ENCODE measurements at regions not wholly inside any gene's neighbourhood (a gene's known extent, or its start where the extent isn't known, plus 50 kb on each side); places are given as distances from the start of the nearest gene placed in this dataset.

- no peak for DNase-seq
These were observed 57.6 kb downstream of the TENT5A start for GRCh38 chr6:81694855-81695254.

- no peak for DNase-seq
These were observed 58.3 kb downstream of the TENT5A start for GRCh38 chr6:81694207-81694606.

- DNase-seq: no peak
These were observed 59.2 kb downstream of the TENT5A start for GRCh38 chr6:81693266-81693665.

DNA sequence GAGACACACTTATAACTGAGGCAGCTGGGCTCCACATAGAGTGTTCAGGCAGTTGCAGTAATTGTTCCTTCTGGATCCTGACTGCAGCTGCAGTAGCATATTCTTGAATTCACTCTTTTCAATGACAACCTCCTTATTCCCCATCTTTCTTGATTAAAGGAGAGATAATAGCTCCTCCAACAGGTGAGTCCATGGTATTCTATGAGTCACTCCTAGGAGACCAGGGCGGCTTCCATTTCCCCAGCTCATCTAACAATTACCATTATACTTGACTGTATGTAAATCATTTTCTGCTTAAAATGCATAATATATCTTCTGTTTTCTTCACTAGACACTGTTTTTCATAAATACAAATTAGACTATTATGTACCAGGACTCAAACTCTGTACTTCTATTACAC lies 62.4 kb downstream of the TENT5A start:
- DNase-seq: no peak

- DNase-seq: no peak
These were observed 62.9 kb downstream of the TENT5A start for GRCh38 chr6:81689580-81689979.

GRCh38 chr6:81683912-81684311 lies 68.6 kb downstream of the TENT5A start:
- no peak for DNase-seq

GRCh38 chr6:81682858-81683620 lies 69.4 kb downstream of the TENT5A start:
- no peak for DNase-seq

- no peak for DNase-seq
These were observed 70.2 kb downstream of the TENT5A start for GRCh38 chr6:81682235-81682795.

- DNase-seq: no peak
These were observed 83.0 kb downstream of the TENT5A start for GRCh38 chr6:81669445-81669844.

DNA sequence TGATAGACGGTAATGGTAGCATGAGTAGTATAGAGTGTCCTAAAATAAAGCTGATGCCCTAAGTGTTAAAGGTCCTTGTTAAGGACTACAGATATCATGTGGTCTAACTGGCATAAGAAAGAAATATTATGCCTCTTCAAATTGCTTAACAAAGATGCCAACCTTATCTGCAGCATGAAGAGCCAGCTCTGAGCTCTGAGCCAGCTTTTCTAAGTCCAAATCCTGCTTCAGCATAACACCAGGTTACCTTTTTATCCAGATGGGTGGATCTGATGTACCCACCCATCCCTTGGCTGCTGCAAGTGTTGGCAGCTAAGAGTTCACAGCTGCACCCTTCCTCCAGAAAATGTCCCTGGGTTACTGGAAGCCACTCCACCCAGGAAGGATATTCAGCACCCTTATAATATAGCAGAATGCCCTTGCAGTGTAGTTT lies 83.8 kb downstream of the TENT5A start:
- no peak for DNase-seq

- DNase-seq: no peak
These were observed 86.0 kb downstream of the TENT5A start for GRCh38 chr6:81666481-81666880.

- no peak for DNase-seq
These were observed 96.2 kb downstream of the TENT5A start for GRCh38 chr6:81656231-81656630.

GRCh38 chr6:81655696-81656095 lies 96.8 kb downstream of the TENT5A start:
- DNase-seq: no peak

- DNase-seq: no peak
These were observed 104.0 kb downstream of the TENT5A start for GRCh38 chr6:81648502-81648901.

DNA sequence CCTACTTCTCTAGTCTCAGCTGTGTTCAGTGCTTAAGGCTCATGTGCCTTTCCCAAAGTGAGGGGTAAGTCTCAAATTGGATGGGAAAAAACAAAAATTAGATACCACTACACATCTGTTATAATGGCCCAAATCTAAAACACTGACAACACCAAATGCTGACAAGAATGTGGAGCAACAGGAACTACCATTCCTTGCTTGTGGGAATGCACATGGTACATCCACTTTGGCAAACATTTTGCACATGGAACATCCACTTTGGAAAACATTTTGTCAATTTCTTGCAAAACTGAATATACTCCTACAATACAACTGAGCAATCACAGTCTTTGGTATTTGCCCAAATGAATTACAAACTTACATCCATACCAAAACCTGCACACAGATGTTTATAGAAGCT lies 109.3 kb downstream of the TENT5A start:
- no peak for DNase-seq

DNA sequence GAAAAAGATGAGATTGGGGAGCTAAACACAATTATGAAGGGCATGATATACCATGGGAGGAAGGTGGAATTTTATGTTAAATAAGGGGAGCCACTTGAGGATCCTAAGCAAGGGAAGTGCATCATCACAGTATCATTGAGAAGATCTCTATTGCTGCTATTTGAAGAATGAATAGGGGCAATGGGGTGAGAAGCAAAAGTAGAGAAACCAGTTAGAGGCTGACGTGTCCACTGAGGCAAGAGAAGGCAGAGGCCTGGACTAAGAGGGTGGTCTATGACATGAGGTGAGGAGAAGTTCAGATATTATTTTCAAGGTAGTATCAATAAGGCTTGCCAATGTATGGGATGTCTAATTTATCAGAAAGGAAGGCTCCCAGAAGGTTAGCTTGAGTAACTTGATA lies 111.6 kb downstream of the TENT5A start:
- no peak for DNase-seq

GRCh38 chr6:81640126-81640525 lies 112.4 kb downstream of the TENT5A start:
- no peak for DNase-seq

DNA sequence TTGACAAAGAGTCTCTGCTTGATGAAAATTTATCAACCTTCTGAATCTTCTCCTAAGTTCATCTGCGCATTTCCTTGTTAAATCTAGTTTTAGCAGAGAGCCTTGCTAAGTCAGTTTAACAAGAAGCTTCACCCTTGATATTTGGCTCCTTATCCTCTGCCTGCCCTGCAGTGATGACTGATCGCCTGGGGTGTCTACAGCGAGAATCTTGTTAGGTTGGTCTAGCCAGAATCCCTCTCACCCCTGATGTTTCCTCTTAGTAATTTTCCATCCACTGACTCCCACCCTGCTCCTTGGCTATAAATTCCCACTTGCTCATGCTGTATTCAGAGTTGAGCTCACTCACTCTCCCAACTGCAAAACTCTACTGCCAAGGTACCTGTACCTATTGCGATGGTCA lies 114.1 kb downstream of the TENT5A start:
- DNase-seq: no peak

GRCh38 chr6:81636930-81637568 lies 115.4 kb downstream of the TENT5A start:
- DNase-seq: no peak

DNA sequence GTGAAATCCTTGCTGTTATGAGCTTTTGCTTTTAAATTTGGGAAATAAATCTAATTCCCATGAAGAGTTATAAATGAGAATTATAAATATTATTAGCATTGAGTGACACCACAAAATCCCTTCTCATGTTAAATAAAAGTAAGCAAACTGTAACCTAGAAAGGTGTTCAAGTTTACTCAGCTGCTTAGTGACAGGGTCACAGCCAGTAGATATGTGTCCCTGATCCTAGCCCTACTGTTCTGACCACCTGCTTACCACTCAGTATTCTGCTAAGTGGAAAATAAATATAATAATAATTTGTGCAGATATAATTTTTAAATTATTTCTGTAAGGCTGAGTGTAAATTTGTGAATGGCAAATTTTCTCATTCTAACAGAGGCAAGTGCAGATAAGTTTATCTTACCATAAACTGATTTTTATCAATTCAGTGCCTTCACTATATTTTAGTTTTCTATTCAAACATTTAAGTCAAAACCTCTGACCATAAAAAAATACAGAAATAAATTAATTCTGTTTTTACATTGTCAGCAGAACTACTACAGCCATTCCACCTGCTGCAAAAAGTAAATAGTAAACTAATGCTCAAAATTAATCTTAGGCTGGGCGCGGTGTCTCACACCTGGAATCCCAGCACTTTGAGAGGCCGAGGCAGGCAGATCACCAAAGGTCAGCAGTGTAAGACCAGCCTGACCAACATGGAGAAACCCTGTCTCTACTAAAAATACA lies 118.2 kb downstream of the TENT5A start:
- DNase-seq: no peak

DNA sequence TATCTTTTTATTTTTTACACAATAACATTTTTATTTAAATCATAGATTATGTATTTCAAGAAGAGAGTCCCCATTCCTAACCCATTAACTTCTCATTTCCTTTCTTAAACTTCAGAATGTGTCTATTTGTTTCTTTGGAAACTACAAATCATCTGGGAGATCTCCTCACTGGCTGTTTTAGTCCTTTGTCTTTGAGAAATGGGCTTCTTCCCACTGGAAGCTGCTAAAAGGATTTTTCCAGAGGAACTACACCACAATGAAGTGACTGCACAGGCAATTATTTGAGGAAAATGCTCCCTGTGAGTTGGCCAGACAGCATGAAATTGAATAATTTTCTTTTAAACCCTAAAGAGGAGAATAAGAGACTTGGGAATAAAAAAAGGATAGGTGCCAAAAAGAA lies 119.1 kb downstream of the TENT5A start:
- no peak for DNase-seq

GRCh38 chr6:81630719-81631118 lies 121.8 kb downstream of the TENT5A start:
- DNase-seq: no peak

GRCh38 chr6:81625216-81625615 lies 127.3 kb downstream of the TENT5A start:
- DNase-seq: no peak

GRCh38 chr6:81624453-81624852 lies 128.0 kb downstream of the TENT5A start:
- no peak for DNase-seq

Data from CD4-positive, alpha-beta T cell treated with Interleukin-10 for 1 hour (primary cell).